Keratinocyte (primary cell): ENCODE measurements at regions not wholly inside any gene's neighbourhood (a gene's known extent, or its start where the extent isn't known, plus 50 kb on each side); places are given as distances from the start of the nearest gene placed in this dataset.

Experiments used
- DNase-seq: peaks from one replicate; pipeline ENCODE4 v3.0.0-alpha.2; 2011; ENCODE audit warnings: low read depth, missing footprints, low spot score
- FAIRE-seq: peaks from 2 replicates; lab custom pipeline; 2011; peaks lifted over from hg19 to GRCh38; lab: Jason Lieb, UNC
- H2AFZ ChIP-seq: 2 replicates; pipeline ENCODE4 v1.6.0; 2012; ENCODE audit warnings: low read length, control low read depth, inconsistent platforms; ENCODE audit not compliant: control insufficient read depth
- H3K27ac ChIP-seq: 2 replicates; pipeline ENCODE4 v1.5.1; 2011; ENCODE audit warnings: low read length; ENCODE audit not compliant: control insufficient read depth, insufficient read depth
- H3K27me3 ChIP-seq: 3 replicates; pipeline ENCODE4 v1.6.0; 2011; ENCODE audit warnings: low read length; ENCODE audit not compliant: control insufficient read depth, insufficient read depth; ENCODE audit errors: extremely low read depth
- H3K36me3 ChIP-seq, 2 experiments: 2 replicates in 1 of 2; 3 replicates in 1 of 2; pipeline ENCODE4 v1.5.1; 2011; ENCODE audit warnings: low read length in 2 of 2, mild to moderate bottlenecking in 1 of 2; ENCODE audit not compliant: control insufficient read depth in 2 of 2, insufficient read depth in 2 of 2; ENCODE audit errors: extremely low read depth in 1 of 2
- H3K4me1 ChIP-seq: 3 replicates; pipeline ENCODE4 v1.5.1; 2011; ENCODE audit warnings: low read length; ENCODE audit not compliant: control insufficient read depth, insufficient read depth; ENCODE audit errors: extremely low read depth
- H3K4me2 ChIP-seq: 3 replicates; pipeline ENCODE4 v1.6.0; 2011; ENCODE audit warnings: low read depth, low read length; ENCODE audit not compliant: control insufficient read depth, insufficient read depth; ENCODE audit errors: extremely low read depth
- H3K4me3 ChIP-seq, 3 experiments: fragments of 200-600 bp in 1 of 3; sonication (generic) in 1 of 3; 2 replicates in 2 of 3; 3 replicates in 1 of 3; pipeline ENCODE4 v1.5.1; 2011 to 2016; ENCODE audit warnings: low read length in 3 of 3, mild to moderate bottlenecking in 3 of 3, control low read depth in 2 of 3, inconsistent platforms in 1 of 3, low read depth in 1 of 3, mixed read lengths in 1 of 3, mixed run types in 1 of 3, moderate library complexity in 1 of 3; ENCODE audit not compliant: control insufficient read depth in 2 of 3, insufficient read depth in 2 of 3; ENCODE audit errors: extremely low read depth in 1 of 3
- H3K79me2 ChIP-seq: 2 replicates; pipeline ENCODE4 v1.6.0; 2012; ENCODE audit warnings: low read length; ENCODE audit not compliant: control insufficient read depth, insufficient read depth
- H3K9ac ChIP-seq: 3 replicates; pipeline ENCODE4 v1.6.0; 2011; ENCODE audit warnings: low read length; ENCODE audit not compliant: control insufficient read depth, insufficient read depth; ENCODE audit errors: extremely low read depth
- H3K9me1 ChIP-seq: 3 replicates; pipeline ENCODE4 v1.6.0; 2011; ENCODE audit warnings: low read length; ENCODE audit not compliant: control insufficient read depth, insufficient read depth; ENCODE audit errors: extremely low read depth
- H3K9me3 ChIP-seq: 2 replicates; pipeline ENCODE4 v1.5.1; 2012; ENCODE audit warnings: low read depth, low read length; ENCODE audit not compliant: control insufficient read depth
- H4K20me1 ChIP-seq: 3 replicates; pipeline ENCODE4 v1.6.0; 2011; ENCODE audit warnings: low read length; ENCODE audit not compliant: control insufficient read depth, insufficient read depth; ENCODE audit errors: extremely low read depth
- CTCF ChIP-seq, 3 experiments: IDR thresholded peaks in 1 of 3; conservative IDR thresholded peaks in 1 of 3; optimal IDR thresholded peaks in 1 of 3; 2 replicates in 2 of 3; 3 replicates in 1 of 3; pipeline versions ENCODE3 to v1.5.1; 2011; ENCODE audit warnings: low read length in 3 of 3, mild to moderate bottlenecking in 3 of 3, moderate library complexity in 2 of 3, control low read depth in 1 of 3, inconsistent platforms in 1 of 3; ENCODE audit not compliant: insufficient read depth in 2 of 3; ENCODE audit errors: extremely low read depth in 1 of 3
- EZH2 ChIP-seq: IDR thresholded peaks from one replicate; pipeline ENCODE4 v1.6.1; 2012; ENCODE audit warnings: inconsistent platforms, mild to moderate bottlenecking, low read length, moderate library complexity
- dilution Hi-C: fragments of 300-500 bp; cut with MboI; formaldehyde crosslinking; loops from one replicate; pipeline ENCODE4 v1.7.0; 2020; ENCODE audit warnings: low sequenced_read_pairs; ENCODE audit not compliant: extremely low pct_ligation_motif_present

- Histone ChIP-seq H3K36me3 (no peaks in the 10 kb centered on the region), H3K4me3 (no peak overlapping the region), H4K20me1 (no peaks in the 10 kb centered on the region), H3K27ac (no peak overlapping the region), H3K9me3 (no peaks in the 10 kb centered on the region), H3K4me2 (no peak overlapping the region), H3K9ac (no peak overlapping the region), H3K79me2 (no peaks in the 10 kb centered on the region), H3K9me1 (no peaks in the 10 kb centered on the region), H2AFZ (no peak overlapping the region), H3K27me3 (peaks cover 3% of the 10 kb centered on the region), H3K4me1 (peaks cover 12% of the 10 kb centered on the region)
- FAIRE-seq (no peak), DNase-seq (no peak)
- TF ChIP-seq CTCF (optimal IDR thresholded peaks at IDR 0.05 in 1 of 3, IDR thresholded peaks at IDR 0.05 in 1 of 3, conservative IDR thresholded peaks at IDR 0.05 in 1 of 3; ENCODE audit: extremely low read depth in 1 of 3, insufficient read depth in 2 of 3, low read length in 3 of 3) (no peak), EZH2 (no peak)
- dilution Hi-C loops, result no loop called here
Measured at GRCh38 chr3:127442506-127442905, 148.0 kb downstream of the TPRA1 start.

DNA sequence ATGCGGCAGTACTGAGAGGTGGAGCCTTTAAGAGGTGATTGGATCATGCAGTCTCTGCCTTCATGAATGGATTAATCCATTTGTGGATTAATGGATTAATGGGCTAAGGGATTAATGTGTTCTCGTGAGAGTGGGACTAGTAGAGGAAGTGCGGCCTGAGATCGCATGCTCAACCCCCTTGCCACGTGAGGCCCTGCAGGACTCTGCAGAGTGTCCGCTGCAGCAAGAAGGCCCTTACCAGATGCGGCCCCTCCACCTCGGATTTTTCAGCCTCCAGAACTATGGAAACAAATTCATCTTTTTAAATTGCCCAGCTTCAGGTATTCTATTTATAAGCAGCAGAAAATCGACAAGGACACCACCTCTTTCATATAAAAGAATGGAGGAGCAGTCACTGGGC is 148.8 kb downstream of the TPRA1 start:
- no peak overlapping the region for H3K4me2 ChIP-seq
- no peaks in the 10 kb centered on the region for H3K79me2 ChIP-seq
- no peak overlapping the region for H3K4me3 ChIP-seq
- no peak overlapping the region for H2AFZ ChIP-seq
- no peaks in the 10 kb centered on the region for H3K36me3 ChIP-seq
- peaks cover 12% of the 10 kb centered on the region for H3K4me1 ChIP-seq
- no peak overlapping the region for H3K27ac ChIP-seq
- no peak overlapping the region for H3K9ac ChIP-seq
- no peak for TF ChIP-seq EZH2
- TF ChIP-seq CTCF (optimal IDR thresholded peaks at IDR 0.05 in 1 of 3, IDR thresholded peaks at IDR 0.05 in 1 of 3, conservative IDR thresholded peaks at IDR 0.05 in 1 of 3; ENCODE audit: extremely low read depth in 1 of 3, insufficient read depth in 2 of 3, low read length in 3 of 3), result no peak
- peaks cover 3% of the 10 kb centered on the region for H3K27me3 ChIP-seq
- no peaks in the 10 kb centered on the region for H3K9me3 ChIP-seq
- FAIRE-seq (no peak), DNase-seq (no peak)
- dilution Hi-C loops, result no loop called here
- H3K9me1 ChIP-seq, result no peaks in the 10 kb centered on the region
- H4K20me1 ChIP-seq, result no peaks in the 10 kb centered on the region
